Mesenchymal stem cell (in vitro differentiated cells and primary cell): ENCODE measurements at regions not wholly inside any gene's neighbourhood (a gene's known extent, or its start where the extent isn't known, plus 50 kb on each side); places are given as distances from the start of the nearest gene placed in this dataset.

Source experiments
- DNase-seq: peaks from one replicate; pipeline ENCODE4 v3.0.0-alpha.2; 2013
- H2AFZ ChIP-seq: one replicate; pipeline ENCODE4 v1.6.1; 2013; ENCODE audit warnings: low read depth, mild to moderate bottlenecking, control low read depth, inconsistent platforms, low read length, moderate library complexity
- H2AK5ac ChIP-seq: 2 replicates; pipeline ENCODE4 v1.6.1; 2013; ENCODE audit warnings: low read length, moderate library complexity, mild to moderate bottlenecking, inconsistent platforms; ENCODE audit not compliant: severe bottlenecking
- H2BK120ac ChIP-seq: one replicate; pipeline ENCODE4 v1.6.1; 2013; ENCODE audit warnings: low read depth, mild to moderate bottlenecking, inconsistent platforms, low read length, moderate library complexity
- H2BK12ac ChIP-seq, 2 experiments: one replicate each; pipeline ENCODE4 v1.6.1; 2013; ENCODE audit warnings: inconsistent platforms in 2 of 2, low read length in 2 of 2, mild to moderate bottlenecking in 2 of 2, moderate library complexity in 2 of 2, control low read depth in 1 of 2
- H2BK15ac ChIP-seq: one replicate; pipeline ENCODE4 v1.6.1; 2013; ENCODE audit warnings: mild to moderate bottlenecking, low read depth, inconsistent platforms; ENCODE audit not compliant: poor library complexity, severe bottlenecking
- H2BK5ac ChIP-seq: 2 replicates; pipeline ENCODE4 v1.6.1; 2013; ENCODE audit warnings: low read depth, mild to moderate bottlenecking, low read length, control low read depth, inconsistent platforms; ENCODE audit not compliant: poor library complexity, severe bottlenecking
- H3K14ac ChIP-seq, 2 experiments: one replicate each; pipeline ENCODE4 v1.6.1; 2013; ENCODE audit warnings: inconsistent platforms in 2 of 2, low read length in 2 of 2, control low read depth in 1 of 2, mild to moderate bottlenecking in 1 of 2, moderate library complexity in 1 of 2
- H3K18ac ChIP-seq, 2 experiments: one replicate each; pipeline ENCODE4 v1.6.1; 2013; ENCODE audit warnings: inconsistent platforms in 2 of 2, low read length in 2 of 2, control low read depth in 1 of 2, low read depth in 1 of 2, mild to moderate bottlenecking in 1 of 2
- H3K23ac ChIP-seq, 2 experiments: one replicate each; pipeline ENCODE4 v1.6.1; 2013; ENCODE audit warnings: inconsistent platforms in 2 of 2, low read length in 2 of 2, mild to moderate bottlenecking in 2 of 2, moderate library complexity in 2 of 2, control low read depth in 1 of 2
- H3K27ac ChIP-seq: 2 replicates; pipeline ENCODE4 v1.5.1; 2013; ENCODE audit warnings: mild to moderate bottlenecking, moderate library complexity, low read length, control low read depth, inconsistent platforms; ENCODE audit not compliant: poor library complexity, severe bottlenecking
- H3K27me3 ChIP-seq, 2 experiments: 2 replicates each; pipeline versions ENCODE4 v1.6.1 to v1.7.0; 2013; ENCODE audit warnings: low read length in 2 of 2, mild to moderate bottlenecking in 2 of 2, moderate library complexity in 2 of 2, control low read depth in 1 of 2, inconsistent platforms in 1 of 2; ENCODE audit not compliant: control insufficient read depth in 1 of 2, insufficient read depth in 1 of 2
- H3K36me3 ChIP-seq, 2 experiments: 2 replicates each; pipeline versions ENCODE4 v1.6.1 to v1.7.0; 2013; ENCODE audit warnings: low read length in 2 of 2, control low read depth in 1 of 2, inconsistent platforms in 1 of 2, low read depth in 1 of 2, mild to moderate bottlenecking in 1 of 2; ENCODE audit not compliant: insufficient read depth in 2 of 2, control insufficient read depth in 1 of 2
- H3K4ac ChIP-seq, 2 experiments: one replicate each; pipeline ENCODE4 v1.6.1; 2013; ENCODE audit warnings: inconsistent platforms in 2 of 2, low read length in 2 of 2, mild to moderate bottlenecking in 2 of 2, moderate library complexity in 2 of 2, control low read depth in 1 of 2, low read depth in 1 of 2
- H3K4me1 ChIP-seq: 2 replicates; pipeline ENCODE4 v1.6.1; 2013; ENCODE audit warnings: low read depth, low read length, control low read depth; ENCODE audit not compliant: control insufficient read depth, insufficient read depth
- H3K4me2 ChIP-seq: 2 replicates; pipeline ENCODE4 v1.6.1; 2013; ENCODE audit warnings: low read length, mild to moderate bottlenecking, inconsistent platforms; ENCODE audit not compliant: poor library complexity, severe bottlenecking
- H3K4me3 ChIP-seq, 2 experiments: 2 replicates each; pipeline versions ENCODE4 v1.5.1 to v1.7.0; 2013; ENCODE audit warnings: low read length in 2 of 2, mild to moderate bottlenecking in 2 of 2, control low read depth in 1 of 2, low read depth in 1 of 2; ENCODE audit not compliant: insufficient read depth in 1 of 2
- H3K79me1 ChIP-seq: replicated peaks from 2 replicates; pipeline ENCODE4 v1.6.1; 2013; ENCODE audit warnings: mild to moderate bottlenecking, control low read depth, low read length, inconsistent platforms; ENCODE audit not compliant: poor library complexity, severe bottlenecking
- H3K9ac ChIP-seq: 2 replicates; pipeline ENCODE4 v1.7.0; 2013; ENCODE audit warnings: mild to moderate bottlenecking, low read length, moderate library complexity
- H3K9me3 ChIP-seq: 2 replicates; pipeline ENCODE4 v1.7.0; 2013; ENCODE audit warnings: mild to moderate bottlenecking, low read length; ENCODE audit not compliant: control insufficient read depth
- H4K8ac ChIP-seq: one replicate; pipeline ENCODE4 v1.6.1; 2013; ENCODE audit warnings: inconsistent platforms, mild to moderate bottlenecking, low read length, moderate library complexity
- H4K91ac ChIP-seq: one replicate; pipeline ENCODE4 v1.6.1; 2013; ENCODE audit warnings: mild to moderate bottlenecking, low read length, inconsistent platforms
- WGBS: methylation state at CpG from one replicate; pipeline ENCODE4 v1.1.7; 2013; ENCODE audit warnings: mixed read lengths; 5-methylcytosine and 5-hydroxymethylcytosine counted together

- no peak overlapping the region for H3K4me3 ChIP-seq
- no peaks in the 10 kb centered on the region for H3K27me3 ChIP-seq
- no peaks in the 10 kb centered on the region for H3K9me3 ChIP-seq
- H3K79me1 ChIP-seq = no peaks in the 10 kb centered on the region
- H2BK5ac ChIP-seq = no peak overlapping the region
- no peak overlapping the region for H3K18ac ChIP-seq
- no peak overlapping the region for H4K91ac ChIP-seq
- no peak overlapping the region for H2BK120ac ChIP-seq
- no peak overlapping the region for H2BK12ac ChIP-seq
- H2AK5ac ChIP-seq = no peak overlapping the region
- H2BK15ac ChIP-seq = no peak overlapping the region
- no peak overlapping the region for H3K14ac ChIP-seq
- no peak for DNase-seq
- H3K4me2 ChIP-seq = no peak overlapping the region
- H4K8ac ChIP-seq = no peak overlapping the region
- H3K27ac ChIP-seq = no peak overlapping the region
- H3K23ac ChIP-seq = no peak overlapping the region
- no peak overlapping the region for H3K4ac ChIP-seq
- H3K4me1 ChIP-seq = peaks cover 1% of the 10 kb centered on the region
- H3K9ac ChIP-seq = no peak overlapping the region
- 92% methylated on average over 2 of the region's 3 CpGs for WGBS
- H2AFZ ChIP-seq = no peak overlapping the region
- no peaks in the 10 kb centered on the region for H3K36me3 ChIP-seq
Observed at GRCh38 chr2:67559156-67559555, 162.0 kb downstream of the ETAA1 start.

- no peak overlapping the region for H2AK5ac ChIP-seq
- H3K9ac ChIP-seq = no peak overlapping the region
- H3K14ac ChIP-seq = no peak overlapping the region
- H2BK15ac ChIP-seq = no peak overlapping the region
- no peaks in the 10 kb centered on the region for H3K9me3 ChIP-seq
- H3K4me1 ChIP-seq = peaks cover 1% of the 10 kb centered on the region
- H3K4ac ChIP-seq = no peak overlapping the region
- H4K8ac ChIP-seq = peak overlapping the region; percentile 36
- no peak overlapping the region for H3K23ac ChIP-seq
- no peak overlapping the region for H2BK120ac ChIP-seq
- no peak overlapping the region for H2AFZ ChIP-seq
- H3K27me3 ChIP-seq = no peaks in the 10 kb centered on the region
- no peak overlapping the region for H4K91ac ChIP-seq
- peak overlapping the region in 1 of 2 experiments; percentile 28 for H3K18ac ChIP-seq
- no peak overlapping the region for H3K4me2 ChIP-seq
- no peaks in the 10 kb centered on the region for H3K36me3 ChIP-seq
- peak; percentile 78 for DNase-seq
- H3K27ac ChIP-seq = no peak overlapping the region
- WGBS = 38% methylated on average over 3 of the region's 4 CpGs
- no peak overlapping the region for H2BK12ac ChIP-seq
- H3K79me1 ChIP-seq = no peaks in the 10 kb centered on the region
- no peak overlapping the region for H2BK5ac ChIP-seq
- H3K4me3 ChIP-seq = no peak overlapping the region
Observed at GRCh38 chr2:67560771-67561456, 163.8 kb downstream of the ETAA1 start.

- no peak overlapping the region for H3K9ac ChIP-seq
- H3K23ac ChIP-seq = no peak overlapping the region
- H2AK5ac ChIP-seq = no peak overlapping the region
- H3K27ac ChIP-seq = no peak overlapping the region
- H3K4ac ChIP-seq = no peak overlapping the region
- no peak overlapping the region for H2BK5ac ChIP-seq
- H4K91ac ChIP-seq = no peak overlapping the region
- no peak overlapping the region for H2BK120ac ChIP-seq
- 27% methylated on average over 8 of the region's 8 CpGs for WGBS
- no peak overlapping the region for H2AFZ ChIP-seq
- no peaks in the 10 kb centered on the region for H3K9me3 ChIP-seq
- H3K79me1 ChIP-seq = no peaks in the 10 kb centered on the region
- no peaks in the 10 kb centered on the region for H3K27me3 ChIP-seq
- no peak overlapping the region for H3K14ac ChIP-seq
- peak overlapping the region in 1 of 2 experiments; percentile 28 for H3K18ac ChIP-seq
- no peak overlapping the region for H4K8ac ChIP-seq
- H3K4me3 ChIP-seq = no peak overlapping the region
- H2BK12ac ChIP-seq = peak overlapping the region in 1 of 2 experiments; percentile 43
- peak; percentile 80 for DNase-seq
- no peaks in the 10 kb centered on the region for H3K36me3 ChIP-seq
- H3K4me2 ChIP-seq = no peak overlapping the region
- H3K4me1 ChIP-seq = peaks cover 4% of the 10 kb centered on the region
- no peak overlapping the region for H2BK15ac ChIP-seq
Observed at GRCh38 chr2:67561457-67561965, 164.4 kb downstream of the ETAA1 start.

GRCh38 chr2:67564076-67564475, 166.9 kb downstream of the ETAA1 start:
- 85% methylated on average over 1 of the region's 3 CpGs for WGBS
- Histone ChIP-seq H3K9me3 (no peaks in the 10 kb centered on the region), H2BK12ac (peak overlapping the region; percentile 70 to 80)

More at GRCh38 chr2:67564076-67564475, 166.9 kb downstream of the ETAA1 start:
- Histone ChIP-seq H2BK5ac (no peak overlapping the region), H3K4me3 (no peak overlapping the region), H2AFZ (no peak overlapping the region), H3K79me1 (no peaks in the 10 kb centered on the region), H3K18ac (no peak overlapping the region), H3K23ac (no peak overlapping the region), H2BK15ac (no peak overlapping the region), H4K8ac (no peak overlapping the region), H3K4ac (no peak overlapping the region), H4K91ac (no peak overlapping the region), H3K27ac (no peak overlapping the region), H3K14ac (no peak overlapping the region), H2AK5ac (peak overlapping the region; percentile 53), H3K4me2 (no peak overlapping the region), H3K9ac (peak overlapping the region; percentile 62), H2BK120ac (no peak overlapping the region), H3K4me1 (peaks cover 6% of the 10 kb centered on the region), H3K36me3 (no peaks in the 10 kb centered on the region), H3K27me3 (no peaks in the 10 kb centered on the region)
- no peak for DNase-seq
